NCI-H2107 treated with DMSO at 0.1 percent for 48 hours (cell line): ENCODE measurements at regions not wholly inside any gene's neighbourhood (a gene's known extent, or its start where the extent isn't known, plus 50 kb on each side); places are given as distances from the start of the nearest gene placed in this dataset.
A peak's percentile ranks its signal among the peaks of the same experiment; 100 is the strongest.
"Not testable (repeated sequence)": the region's sequence is repeated elsewhere in the genome, so short reads cannot be mapped to it uniquely, and the experiment has no call there.

ENCODE experiments used
- DNase-seq: peaks from one replicate; lab custom pipeline; 2025; ENCODE audit not compliant: unreplicated experiment; lab: John Stamatoyannopoulos, UW

DNA sequence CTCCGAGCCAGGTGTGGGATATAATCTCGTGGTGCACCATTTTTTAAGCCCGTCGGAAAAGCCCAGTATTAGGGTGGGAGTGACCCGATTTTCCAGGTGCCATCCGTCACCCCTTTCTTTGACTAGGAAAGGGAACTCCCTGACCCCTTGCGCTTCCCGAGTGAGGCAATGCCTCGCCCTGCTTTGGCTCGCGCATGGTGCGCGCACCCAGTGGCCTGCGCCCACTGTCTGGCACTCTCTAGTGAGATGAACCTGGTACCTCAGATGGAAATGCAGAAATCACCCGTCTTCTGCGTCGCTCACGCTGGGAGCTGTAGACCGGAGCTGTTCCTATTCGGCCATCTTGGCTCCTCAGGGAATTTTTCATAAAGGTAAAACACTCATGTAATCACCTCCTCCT lies 63.9 kb downstream of the RWDD3 start:
- not testable (repeated sequence) for DNase-seq

DNA sequence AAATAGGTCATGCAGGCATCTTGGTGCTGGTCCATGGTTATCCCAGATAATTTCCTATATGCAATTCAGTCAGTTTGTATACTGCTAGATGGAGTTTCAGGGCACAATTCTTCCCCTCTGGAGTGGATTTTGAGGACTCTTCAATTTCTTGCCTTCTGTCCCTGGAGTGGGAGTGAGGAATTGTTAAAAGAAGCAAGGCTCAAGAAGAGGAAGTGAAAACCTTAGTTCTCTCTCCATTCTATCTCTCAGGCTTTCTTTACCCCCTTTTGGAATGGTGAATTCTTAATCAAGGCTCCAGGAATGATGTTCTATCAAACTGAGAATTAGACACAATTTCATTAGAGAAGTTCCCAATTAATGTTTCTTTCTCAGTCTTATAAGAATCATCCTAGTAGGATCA lies 67.1 kb downstream of the RWDD3 start:
- no peak for DNase-seq

DNA sequence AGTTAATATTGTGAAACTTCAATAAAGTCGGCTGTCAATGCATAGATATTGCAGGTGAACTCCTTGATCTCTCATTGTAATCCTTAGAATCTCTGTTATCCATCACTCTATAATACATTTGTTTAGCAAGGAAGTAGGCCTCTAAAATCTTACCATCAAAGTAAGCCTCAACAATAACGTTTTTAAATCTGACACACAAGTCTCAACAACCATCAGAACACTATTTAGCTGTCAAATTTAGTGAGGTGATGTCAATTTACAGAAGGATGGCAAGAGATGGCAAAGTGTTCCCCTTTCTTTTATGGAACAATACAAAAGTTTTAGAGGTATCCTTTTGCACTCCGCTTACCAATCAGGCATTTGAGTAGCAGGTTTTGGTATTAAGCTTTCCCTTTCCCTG lies 67.6 kb downstream of the RWDD3 start:
- no peak for DNase-seq

DNA sequence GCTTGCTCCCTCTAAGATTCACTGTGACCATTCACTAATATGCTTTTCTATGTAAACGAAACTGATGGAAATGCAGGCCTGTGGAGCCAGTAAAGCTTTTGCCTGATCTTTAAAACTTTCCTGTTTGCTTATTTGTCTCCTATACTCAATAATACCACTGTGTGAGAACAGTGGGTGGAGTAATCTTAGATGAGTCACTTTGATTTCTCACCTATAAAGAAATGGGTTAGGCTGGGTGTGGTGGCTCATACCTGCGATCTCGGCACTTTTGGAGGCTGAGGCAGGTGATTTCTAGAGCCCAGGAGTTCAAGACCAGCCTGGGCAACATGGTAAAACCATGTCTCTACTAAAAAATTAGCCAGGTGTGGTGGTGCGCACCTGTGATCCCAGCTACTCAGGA lies 70.8 kb downstream of the RWDD3 start:
- no peak for DNase-seq

DNA sequence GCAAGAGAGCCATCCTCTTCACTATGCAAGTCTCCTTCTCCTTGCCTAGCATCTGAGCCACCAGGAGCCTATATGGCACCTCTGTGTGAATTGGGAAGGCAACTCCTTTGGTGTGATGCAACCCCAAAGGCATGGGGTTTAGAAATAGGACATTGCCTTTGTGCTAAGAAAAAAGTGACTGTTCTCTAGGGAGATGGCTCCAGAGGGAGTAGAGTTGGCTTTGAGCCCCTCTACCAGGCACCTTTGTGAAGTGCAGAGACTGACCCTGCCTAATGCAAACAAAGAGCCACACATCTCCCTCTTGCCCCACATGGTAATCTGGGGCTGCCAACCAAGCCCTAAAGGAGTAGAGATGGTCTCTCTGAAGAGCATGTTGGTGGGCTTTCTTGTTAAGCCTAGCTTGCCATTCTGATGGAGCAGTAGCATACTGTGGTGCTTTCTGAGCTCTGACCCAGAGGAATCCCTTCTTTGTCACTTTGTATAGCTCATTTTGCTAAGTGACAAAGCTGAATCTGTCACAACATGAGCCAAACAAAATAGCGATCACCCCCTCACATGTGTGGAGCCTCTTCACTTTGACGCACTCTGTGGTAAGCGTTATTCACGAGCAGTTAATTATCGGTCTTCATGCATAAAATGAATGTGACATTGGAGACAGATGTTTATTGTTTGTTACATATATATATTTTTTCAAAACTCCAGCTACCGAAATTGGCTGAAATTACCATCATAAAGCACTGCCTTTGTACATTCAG lies 74.4 kb downstream of the RWDD3 start:
- DNase-seq, result no peak

DNA sequence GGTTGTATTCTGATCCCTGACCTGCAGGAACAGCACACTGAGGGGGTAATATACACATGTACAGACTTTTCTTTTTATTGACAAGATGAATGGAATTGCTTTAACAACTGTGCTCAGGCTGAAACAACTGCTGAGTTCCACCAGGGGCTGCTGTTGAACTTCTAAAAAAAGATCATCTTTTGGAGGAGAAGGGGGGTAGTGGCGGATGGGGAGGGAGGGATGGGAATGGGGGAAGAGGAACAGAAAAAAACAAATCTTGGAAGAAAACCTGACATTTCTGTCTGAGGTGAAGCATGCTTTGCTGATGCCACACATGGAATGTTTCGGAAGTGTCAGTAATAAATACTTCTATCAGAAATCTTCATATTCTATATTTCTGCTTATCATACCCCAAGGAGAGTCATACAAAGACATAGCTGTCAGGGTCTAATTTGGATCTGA lies 75.0 kb downstream of the RWDD3 start:
- DNase-seq, result peak; percentile 31

DNA sequence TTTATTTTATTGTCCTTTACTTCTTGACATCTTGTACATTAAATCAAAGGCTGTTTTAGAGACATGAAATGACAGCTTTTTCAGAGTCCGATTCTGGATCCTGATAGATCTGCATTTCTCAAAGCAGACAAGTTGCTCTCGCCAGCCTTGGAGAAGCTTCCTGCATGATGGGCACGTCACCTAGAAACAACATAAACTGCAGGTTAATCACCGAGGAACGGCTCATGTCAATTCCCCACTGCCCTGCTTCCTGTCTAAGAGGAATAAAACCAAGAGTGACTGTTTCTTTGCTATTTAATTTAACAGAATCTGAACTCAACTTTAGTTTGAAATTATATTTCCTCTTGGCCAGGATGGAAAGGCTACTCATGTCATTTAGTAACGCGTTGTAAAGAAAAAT lies 77.0 kb downstream of the RWDD3 start:
- DNase-seq, result no peak

DNA sequence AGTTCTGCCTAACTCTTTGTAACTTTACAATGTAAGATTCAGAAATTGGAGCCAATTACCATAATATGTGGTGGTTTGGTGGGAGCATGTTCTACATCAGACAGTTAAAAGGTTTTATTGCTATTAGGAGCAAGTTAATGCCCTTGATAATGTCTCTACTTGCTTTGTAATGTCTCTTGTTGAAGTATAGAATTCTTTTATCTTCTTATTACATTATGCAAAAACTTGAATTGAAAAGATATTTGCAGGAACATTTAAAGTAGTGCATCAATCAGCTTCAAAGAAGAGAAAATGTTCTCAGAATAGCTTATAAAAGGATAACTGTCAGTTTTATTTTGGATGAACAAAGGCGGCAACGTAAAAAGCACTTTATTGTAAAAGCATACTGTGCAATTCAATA lies 77.8 kb downstream of the RWDD3 start:
- no peak for DNase-seq

DNA sequence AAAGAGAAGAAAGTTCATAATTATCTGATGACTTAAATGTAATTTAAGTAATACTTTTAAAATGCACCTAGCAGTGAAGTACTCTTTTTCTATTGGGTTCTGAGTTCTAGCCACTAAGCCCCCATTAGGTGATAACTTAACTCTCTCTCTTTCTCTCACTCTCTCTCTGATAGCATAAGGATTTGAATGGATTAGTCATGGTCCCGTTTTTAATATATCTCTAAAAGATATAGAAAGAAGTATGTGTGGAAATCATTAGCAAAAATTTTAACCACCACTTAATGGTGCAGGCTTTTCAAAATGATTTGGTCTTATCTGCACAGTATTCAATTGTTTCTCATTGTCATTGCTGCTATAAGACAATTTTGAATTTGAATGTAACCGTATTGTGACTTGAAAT lies 78.2 kb downstream of the RWDD3 start:
- DNase-seq, result no peak

DNA sequence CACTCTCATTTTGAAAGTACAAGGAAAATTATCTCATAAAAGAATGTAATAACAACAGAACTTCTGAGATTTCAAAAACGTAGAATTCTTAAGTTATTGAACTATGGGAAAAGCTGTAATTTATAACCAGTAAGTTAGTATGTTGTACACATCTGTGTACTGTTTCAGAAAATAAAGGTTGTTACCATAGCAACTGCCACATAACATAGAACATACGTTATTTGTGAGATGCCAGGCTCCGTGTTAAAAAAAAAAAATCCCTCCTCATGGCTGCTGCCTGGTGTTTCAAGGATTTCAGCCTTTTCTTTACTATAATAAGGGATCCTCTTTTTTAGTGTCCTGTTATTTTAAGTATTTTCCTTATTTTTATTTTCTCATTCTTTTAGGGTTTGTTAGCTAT lies 79.5 kb downstream of the RWDD3 start:
- no peak for DNase-seq

DNA sequence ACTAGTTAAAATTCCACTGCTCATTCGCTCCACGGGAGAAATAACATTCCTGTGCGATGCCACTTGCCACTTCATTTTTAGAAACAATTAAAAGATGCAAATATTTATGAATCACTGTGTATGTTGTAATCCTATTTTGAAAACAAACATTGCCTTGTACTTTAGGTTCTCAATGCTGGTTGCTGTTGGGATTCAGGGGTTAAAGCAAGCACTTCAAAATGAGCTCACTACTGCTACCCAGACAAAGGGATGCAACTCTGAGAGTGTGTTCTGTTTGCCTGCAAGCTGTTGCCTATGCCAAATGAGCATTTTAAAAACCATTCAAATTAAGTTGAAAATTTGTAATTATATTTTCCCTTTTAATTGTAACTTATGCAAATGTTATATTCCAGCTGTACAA lies 87.5 kb downstream of the RWDD3 start:
- no peak for DNase-seq

DNA sequence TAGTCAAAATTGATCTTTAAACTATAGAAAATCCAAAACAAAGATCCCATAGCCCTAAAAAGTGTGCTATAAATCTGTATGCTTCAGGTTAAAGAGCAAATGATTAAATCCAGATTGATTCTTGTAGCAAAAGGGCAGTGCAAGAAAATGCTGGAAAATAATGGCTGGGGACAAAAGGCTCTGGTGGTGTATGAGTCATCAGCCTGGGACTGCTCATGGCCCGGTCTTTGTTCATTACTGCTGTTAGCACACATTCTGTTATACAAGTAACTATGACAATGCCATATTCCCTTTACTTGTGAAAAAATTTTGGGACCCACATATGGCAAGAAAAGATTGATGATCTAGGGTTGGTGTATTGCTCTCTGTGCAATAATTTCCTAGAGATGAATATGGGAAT lies 89.1 kb downstream of the RWDD3 start:
- DNase-seq, result no peak

DNA sequence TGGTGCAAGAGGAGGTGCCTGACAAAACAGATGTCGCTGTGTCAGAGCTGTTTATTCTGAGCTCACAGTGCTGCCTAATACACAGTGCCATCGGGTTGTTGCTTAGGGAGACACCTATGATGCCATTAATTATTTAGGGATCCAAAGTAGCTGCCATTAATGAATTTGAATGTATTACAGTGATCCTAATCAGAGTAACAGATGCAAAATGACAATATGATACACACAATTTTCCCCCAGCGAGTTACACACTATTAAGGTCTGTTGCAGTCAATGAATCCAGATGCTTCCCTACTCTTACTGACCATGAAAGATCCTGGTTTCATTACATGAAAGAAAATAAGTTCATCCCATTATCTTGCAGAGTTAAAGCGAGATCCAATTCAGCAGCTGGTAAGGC lies 91.3 kb downstream of the RWDD3 start:
- DNase-seq, result no peak

DNA sequence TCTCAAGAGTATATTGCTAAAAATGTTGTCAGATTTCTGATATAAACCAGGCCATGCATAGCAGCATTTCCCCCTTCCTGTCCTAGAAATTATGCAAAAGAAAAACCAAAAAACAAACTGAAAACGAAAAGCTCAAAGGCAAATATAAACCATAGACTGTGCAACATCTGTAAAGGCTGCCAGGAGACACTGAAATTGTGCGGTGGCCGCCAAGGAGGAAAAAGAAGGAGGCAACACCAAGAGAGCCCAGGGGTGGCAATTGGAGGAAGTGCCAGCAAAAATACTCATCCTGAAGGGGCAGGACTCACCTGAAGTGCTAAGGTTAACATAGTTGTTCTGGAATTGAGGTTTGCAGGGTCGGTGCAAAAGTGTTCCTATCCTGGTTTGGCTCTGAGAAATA lies 92.0 kb downstream of the RWDD3 start:
- no peak for DNase-seq

DNA sequence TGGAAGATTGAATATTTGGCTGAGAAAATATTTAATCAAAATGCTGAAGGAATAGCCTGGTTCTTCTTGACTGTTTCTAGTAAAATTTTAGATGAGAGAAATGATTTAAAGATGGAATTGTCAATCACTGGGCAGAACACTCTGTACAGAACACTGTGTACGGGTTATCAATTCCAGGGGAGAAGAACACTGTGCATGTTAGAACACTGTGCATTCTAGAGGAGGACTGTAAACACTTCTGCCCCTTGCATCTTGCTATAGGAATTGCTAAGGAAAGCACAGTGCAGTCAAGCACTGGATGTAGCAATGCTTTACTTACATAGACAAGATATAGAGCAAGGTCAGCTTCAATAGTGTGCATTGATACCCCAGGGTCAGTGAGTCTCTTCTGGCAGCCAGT lies 98.7 kb downstream of the RWDD3 start:
- no peak for DNase-seq

DNA sequence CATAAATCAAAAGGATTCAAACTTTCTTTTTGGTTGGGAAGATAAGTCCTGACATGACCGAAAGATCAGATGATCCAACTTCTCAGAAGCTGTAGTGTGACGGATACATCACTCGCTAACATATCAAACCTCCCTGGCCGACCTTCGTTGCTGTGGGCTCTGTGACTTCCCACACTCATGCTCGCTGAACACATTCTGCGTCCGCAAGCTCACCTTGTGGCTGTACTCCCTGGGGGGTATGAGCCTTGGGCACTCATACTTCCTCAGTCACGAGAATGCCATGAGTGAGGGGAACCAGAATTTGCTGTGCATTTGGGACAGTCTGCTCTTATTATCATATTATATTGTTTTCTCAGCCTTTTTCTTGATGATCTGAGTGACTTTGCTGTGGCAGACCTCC lies 105.4 kb downstream of the RWDD3 start:
- DNase-seq, result no peak

DNA sequence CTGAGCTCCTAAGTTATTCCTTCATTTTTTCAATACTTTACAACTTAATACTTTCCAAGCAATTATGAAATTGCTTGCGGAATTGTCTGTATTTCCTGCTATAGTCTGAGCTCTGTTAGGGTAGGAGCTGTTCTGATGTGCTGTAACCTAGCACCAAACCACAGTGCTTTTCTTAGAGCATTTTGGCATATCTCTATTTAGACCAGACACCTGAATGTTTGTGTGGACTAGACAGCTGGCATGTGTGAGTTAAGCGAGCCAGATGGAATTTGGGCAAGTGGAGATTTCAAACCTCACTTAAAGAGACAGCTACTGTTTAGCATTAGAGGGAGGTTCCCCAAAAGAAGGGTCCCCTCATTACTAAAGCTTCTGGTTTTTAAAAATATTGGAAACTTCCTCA lies 106.1 kb downstream of the RWDD3 start:
- DNase-seq, result no peak

DNA sequence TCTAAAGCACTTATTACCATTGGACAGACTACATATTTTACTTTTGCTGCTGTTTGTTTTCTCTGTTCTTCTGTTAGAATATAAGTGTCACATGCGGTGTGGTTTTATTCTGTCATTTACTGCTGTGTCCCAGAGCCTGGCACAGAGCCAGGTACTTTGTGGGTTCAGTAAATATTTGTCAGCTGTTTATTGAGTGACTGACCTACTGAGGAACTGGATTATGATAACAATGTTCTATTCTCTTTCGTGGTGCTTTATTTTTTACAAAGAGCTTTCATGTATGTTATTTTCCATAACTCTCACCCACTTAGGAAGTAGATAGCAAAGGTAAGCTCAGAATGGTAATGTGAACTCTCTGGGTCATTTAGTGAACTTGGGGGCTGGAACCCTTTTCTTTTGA lies 118.8 kb downstream of the RWDD3 start:
- DNase-seq, result peak; percentile 89

DNA sequence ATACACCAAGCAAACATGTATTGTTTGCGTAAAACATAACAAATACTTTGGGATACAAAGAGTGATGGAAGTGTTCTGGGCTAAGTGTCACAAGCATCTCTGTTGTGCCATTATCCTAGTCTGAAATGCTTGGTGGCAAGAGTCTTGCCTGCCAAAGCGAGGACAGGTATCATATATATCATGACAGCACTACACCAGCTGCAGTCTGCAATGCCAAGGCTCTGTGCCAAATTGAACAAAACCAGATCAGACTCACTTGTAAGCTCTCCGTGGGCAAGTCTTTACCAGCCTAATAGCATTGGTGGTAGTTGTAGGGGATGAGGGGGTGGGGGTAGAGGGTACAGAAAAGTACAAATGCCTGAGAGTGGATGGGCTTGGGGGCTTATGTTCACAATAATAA lies 119.2 kb downstream of the RWDD3 start:
- peak; percentile 75 for DNase-seq

DNA sequence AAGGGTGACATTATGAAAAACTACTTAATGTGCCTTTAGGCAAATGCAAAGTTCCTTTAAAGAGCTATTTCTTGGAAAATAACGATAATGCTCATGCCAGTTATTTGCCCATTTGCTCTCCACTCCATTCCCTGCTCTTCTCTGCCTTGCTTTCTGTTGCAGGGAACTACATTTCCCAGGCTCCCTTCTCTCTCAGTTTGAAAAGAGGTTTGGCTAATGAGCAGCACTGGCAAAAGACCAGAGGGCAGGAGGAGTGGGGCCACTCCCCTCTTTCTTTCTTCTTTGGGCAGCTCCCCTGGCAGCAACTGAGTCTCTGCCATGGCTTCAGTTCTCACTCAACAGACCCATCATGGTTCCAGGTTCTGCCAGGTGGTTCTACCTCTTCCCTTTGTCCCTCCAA lies 130.5 kb downstream of the RWDD3 start:
- no peak for DNase-seq

DNA sequence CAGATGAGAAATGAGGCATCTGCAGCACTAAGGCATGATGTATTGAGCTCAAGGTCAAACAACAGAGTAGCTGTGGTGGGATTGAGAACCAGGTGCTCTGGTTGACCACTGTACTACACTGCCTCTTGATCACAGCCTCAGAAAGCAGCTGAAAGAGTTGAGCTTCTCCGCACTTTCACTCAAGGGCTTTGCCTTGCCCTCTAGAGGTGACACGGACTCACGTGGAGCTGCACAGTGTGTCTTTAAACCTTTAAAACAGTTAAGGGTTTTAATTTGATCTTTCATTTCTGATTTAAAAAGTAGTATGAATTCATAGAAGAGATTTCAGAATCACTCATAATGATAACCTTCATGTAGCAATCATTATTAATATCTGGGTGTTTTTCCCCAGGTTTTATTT lies 132.5 kb downstream of the RWDD3 start:
- DNase-seq, result no peak

DNA sequence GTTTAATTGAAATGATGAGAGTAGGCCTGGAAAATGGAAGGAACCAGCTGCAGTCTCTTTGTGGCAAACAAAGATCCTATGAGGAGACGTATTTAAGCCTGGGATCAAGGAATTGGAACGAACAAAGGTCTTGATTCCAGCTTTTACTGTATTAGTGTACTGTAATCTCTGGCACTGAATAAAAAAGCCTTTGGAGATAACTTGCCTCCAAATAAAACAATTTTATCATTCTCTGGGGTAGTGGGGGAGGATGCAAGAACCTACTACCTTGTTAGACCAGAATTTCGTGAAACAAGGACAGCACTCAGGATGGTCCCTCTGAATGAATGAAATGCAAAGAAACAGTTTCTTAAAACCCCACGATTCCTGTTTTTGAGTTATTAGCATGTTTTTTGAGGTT lies 134.2 kb downstream of the RWDD3 start:
- DNase-seq, result no peak

DNA sequence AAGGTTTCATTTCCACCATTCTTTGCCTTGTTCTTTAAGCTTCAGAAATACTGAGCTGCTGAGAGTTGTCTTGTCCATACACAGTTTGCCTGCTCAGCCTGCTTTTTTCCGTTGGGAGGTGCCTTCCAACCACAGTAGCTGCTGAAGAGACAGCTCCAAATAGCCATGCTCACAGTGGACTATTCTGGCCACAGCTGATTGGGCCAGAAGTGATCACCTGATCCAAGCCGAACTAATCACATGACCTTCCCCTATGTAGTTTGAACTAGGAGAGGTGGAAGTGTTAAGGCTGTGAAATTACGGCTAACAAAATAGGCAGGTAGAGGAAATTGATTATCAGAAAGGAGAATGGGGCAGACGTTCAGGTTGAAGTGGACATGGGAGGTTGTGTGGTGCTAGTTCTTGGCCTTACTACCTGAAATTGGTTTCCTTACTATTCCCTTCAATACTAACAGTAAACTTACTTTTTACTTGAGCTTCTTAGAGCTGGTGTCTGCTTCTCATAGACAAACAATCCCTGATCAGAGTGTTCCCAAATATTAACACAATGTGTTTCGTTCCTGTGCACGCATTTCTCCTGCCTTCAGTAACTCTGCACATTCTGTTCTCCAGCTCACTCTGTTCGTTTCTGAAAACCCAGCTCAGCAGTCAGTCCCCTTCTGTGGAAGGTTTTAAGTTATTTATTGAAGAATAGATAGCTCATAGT lies 136.1 kb downstream of the RWDD3 start:
- DNase-seq, result no peak
